NOMO-1 treated with dmso at 0.1 percent for 144 hours (cell line): ENCODE measurements at regions not wholly inside any gene's neighbourhood (a gene's known extent, or its start where the extent isn't known, plus 50 kb on each side); places are given as distances from the start of the nearest gene placed in this dataset.
"Not testable (repeated sequence)": the region's sequence is repeated elsewhere in the genome, so short reads cannot be mapped to it uniquely, and the experiment has no call there.

ENCODE experiments used
- DNase-seq: peaks from one replicate; lab custom pipeline; 2025; ENCODE audit not compliant: unreplicated experiment; lab: John Stamatoyannopoulos, UW

GRCh38 chr4:184282251-184282713, 64.6 kb upstream of the ENPP6 start:
- DNase-seq: no peak

DNA sequence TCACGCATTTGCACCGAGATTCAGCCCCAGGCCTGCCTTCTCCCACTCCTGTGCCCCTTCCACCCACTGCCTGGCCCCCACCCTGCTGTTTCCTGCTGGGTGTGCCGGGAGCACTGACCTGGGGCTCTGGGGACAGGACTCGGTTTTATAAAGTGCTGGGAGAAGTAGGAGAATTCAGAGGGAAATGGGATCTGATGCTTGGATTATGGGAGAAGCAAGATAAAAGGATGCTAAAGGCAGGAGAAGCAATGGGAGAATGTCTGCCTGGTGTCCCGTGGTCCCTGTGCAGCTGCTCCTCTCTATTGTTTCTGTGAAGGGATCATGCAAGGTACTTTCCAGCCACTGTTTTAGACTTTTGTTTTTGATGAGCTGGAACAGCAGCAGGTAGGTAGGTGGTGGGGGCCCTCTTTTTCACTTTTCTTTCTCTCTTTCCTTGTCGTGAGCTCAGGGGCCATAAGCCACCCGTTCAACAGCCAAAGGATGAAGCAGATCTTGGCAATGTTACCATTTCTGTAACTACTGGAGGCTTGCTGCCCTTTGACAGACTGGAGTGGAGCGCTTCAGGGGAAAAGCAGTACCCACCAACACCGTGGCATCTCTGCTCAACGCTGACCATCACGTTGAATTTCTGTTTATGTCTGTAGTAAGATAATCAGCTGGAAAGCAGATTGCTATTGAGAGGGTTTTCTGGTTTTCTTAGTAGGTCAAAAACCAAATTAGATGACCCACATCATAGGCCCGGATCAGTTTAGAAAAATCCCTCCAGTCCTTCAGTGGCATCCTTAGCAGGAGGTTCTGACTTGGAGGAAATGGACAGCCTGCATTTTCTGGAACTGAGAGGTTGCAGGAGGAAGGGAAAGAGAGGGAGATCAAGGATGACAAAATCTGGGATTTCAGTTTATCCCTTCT, 63.8 kb upstream of the ENPP6 start:
- DNase-seq: no peak

GRCh38 chr4:184280591-184281071, 63.0 kb upstream of the ENPP6 start:
- no peak for DNase-seq

- DNase-seq: no peak
Measured at GRCh38 chr4:184280137-184280536, 62.5 kb upstream of the ENPP6 start.

DNA sequence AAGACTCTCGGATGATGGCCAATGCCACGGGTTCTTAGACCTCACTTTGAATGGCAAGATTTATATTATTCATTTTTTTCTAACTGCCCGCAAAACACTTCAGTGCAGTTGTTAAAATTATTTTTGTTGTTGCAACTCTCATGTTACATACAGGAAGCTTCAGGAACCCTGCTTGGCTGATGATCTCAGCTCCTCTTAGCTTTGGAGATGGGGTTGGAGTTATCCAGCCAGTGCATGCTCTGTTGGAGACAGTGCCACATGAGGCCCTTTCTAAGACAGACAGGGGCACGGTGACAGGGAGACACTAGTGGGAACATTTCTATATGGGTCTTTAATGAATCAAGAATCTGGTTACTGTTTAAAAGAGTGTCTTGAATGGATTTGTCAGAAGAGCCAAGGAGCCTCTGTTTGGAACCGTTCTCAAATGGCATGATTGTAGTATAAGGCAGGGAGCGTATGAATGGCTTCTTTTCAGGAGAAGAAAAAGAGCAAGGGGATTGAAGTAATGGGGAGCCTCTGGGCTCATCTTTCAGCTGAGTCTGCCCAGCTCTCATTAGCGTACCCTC, 61.9 kb upstream of the ENPP6 start:
- DNase-seq: no peak

DNA sequence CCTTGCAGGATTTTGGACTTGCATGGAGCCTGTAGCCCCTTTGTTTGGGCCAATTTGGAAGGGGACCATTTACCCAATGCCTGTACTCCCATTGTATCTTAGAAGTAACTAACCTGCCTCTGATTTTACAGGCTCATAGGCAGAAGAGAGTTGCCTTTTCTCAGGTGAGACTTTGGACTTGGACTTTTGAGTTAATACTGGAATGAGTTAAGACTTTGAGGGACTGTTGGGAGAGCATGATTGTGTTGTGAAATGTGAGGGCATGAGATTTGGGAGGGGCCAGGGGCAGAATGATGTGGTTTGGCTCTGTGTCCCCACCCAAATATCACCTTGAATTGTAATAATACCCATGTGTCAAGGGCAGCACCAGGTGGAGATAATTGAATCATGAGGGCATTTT, 60.1 kb upstream of the ENPP6 start:
- not testable (repeated sequence) for DNase-seq

- not testable (repeated sequence) for DNase-seq
Measured at GRCh38 chr4:184277010-184277409, 59.3 kb upstream of the ENPP6 start.

DNA sequence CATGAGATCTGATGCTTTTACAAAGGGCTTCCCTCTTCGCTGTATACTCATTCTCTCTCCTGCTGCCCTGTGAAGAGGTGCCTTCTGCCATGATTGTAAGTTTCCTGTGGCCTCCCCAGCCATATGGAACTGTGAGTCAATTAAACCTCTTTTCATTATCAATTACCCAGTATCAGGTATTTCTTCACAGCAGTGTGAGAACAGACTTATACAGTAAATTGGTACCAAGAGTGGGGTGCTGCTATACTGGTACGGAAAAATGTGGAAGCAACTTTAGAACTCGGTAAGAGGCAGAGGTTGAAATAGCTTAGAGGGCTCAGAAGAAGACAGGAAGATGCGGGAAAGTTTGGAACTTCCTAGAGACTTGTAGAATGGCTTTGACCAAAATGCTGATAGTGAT, 58.7 kb upstream of the ENPP6 start:
- DNase-seq: not testable (repeated sequence)

GRCh38 chr4:184275766-184276165, 58.1 kb upstream of the ENPP6 start:
- DNase-seq: no peak

- DNase-seq: no peak
Measured at GRCh38 chr4:184274286-184274951, 56.7 kb upstream of the ENPP6 start.

GRCh38 chr4:184273166-184274147, 55.8 kb upstream of the ENPP6 start:
- DNase-seq: no peak

GRCh38 chr4:184270808-184271413, 53.2 kb upstream of the ENPP6 start:
- no peak for DNase-seq

DNA sequence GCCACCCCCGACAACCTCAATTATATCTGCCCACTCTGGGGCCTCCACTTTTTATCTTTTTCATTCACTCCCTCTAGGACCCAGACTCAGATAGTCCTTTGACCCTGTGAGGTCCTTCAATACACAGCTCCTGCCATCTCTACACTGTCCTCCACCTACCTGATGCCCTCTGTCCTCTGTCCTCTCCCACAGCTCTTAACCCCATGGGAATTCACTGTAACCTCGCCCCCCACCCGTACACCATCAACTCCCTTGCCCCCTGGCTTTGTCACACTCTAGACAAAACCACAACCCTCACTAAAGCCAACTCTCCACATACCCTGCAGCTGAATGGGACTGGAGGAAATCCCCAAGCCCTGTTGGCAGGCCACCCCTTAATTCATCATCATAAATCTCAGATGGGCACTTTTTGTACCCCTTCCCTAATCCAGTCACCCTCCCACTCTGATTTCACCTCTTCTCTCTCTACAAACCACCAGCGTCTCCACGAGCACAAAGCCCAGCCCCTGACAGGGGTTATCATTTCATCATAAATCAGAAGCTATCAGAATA, 52.3 kb upstream of the ENPP6 start:
- DNase-seq: no peak

DNA sequence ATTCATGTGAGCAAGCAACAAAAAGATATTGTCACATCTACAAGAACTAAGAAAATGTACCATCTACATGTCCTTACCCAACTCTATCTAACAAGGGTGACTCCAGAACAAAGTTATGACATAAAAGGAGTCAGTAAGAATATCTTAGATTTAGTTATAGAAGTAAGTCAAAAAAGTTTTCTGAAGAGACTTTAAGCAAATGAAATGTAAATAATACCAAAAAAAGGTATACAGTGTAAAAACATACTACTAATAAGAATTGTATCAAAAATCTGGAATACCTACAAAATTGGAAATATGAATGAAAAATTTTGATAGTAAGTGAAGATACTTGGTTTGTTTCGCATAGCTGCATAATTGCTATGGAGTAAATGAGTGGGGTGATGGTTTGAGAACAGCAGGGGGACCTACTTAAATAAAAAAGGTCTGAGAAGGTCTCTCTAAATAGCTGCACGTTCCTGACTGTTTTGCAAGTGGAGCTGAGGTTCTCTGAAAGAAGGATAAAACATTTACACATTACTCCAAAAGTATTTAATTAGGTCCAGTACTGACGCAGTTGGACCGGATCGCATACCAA, 51.0 kb upstream of the ENPP6 start:
- DNase-seq: peak; percentile 5

DNA sequence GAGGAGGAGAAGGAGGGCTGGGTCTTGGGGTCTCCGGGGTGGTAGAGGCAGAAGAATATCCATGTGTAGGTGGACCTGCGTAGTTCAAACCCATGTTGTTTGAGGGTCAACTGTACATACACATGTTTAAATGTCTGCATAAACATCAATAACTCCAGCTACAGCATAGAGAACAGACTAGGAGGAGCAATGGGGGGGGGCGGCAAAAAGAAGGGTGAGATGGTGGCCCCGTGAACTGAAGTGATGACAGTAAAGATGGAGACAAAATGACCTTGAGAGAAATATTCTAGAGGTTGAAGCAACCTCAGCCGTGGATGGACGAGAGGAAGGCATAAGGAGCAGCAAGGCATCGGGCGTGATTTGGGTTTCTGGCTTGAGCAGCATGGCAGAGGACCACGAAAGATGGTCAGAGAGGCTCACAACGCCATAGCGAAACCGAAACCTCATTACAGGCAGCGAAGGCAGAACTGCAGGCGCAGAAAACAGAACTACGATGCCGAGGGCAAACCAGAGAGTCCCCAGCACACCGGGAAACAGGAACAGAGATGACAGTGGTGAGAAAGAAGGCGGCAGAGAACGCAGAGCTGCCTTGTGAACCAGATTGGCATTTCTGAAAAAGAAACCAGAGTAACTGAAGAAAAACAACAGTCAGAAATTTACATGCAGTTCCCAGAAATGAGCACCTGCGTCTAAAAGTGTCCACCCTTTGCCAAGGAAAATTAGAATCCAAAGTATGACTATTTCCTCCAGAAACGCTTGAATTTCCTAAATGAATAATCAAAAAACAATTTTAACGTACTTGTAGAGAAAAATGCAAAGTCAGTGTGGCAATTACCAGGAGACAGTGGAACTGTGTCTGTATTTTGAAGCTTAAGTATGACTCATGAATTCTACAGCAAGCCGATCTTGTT, 50.3 kb upstream of the ENPP6 start:
- DNase-seq: peak; percentile 96
